GM21360 (cell line): ENCODE measurements at regions not wholly inside any gene's neighbourhood (a gene's known extent, or its start where the extent isn't known, plus 50 kb on each side); places are given as distances from the start of the nearest gene placed in this dataset.

Experiments
- ATAC-seq: cut with Tn5 transposase; IDR thresholded peaks from one replicate; pipeline ENCODE4 v1.9.1; 2021; ENCODE audit warnings: mild to moderate bottlenecking, moderate library complexity; ENCODE audit not compliant: unreplicated experiment

DNA sequence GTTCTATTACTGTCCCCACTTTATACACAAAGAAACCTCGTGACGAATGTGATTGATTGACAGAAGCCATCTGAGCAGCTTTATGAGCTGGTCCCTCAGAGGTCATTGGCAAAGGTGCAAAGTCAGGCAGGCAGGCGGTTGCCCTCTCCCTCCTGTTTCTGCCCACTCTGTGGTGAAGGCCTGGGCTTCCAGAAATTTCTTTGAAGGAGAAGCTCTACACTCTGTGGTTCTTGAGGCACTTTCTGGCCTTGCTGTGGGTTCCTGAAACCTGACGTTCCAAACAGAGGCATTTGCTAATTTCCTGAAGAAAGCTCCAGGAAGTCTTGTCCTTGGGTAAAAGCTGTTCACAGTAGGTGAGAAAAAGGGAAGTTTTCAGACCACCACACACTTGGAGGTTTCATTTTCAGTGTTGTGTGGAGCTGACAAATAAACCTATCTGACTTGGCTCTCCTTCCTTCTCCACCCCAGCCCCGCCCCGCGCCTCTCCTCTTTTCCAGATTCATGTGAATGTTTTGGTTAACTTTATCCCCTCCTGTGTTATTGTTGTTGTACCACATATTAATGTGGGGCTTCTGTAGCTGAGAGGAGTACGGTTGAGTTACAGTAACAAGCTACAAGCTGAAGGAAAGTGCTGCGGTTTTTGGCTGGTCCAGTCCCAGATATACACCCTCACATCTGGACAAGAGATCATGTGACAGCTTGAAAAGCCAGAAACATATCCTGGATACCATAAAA, 274.1 kb downstream of the CLIC5 start:
- ATAC-seq: no peak

DNA sequence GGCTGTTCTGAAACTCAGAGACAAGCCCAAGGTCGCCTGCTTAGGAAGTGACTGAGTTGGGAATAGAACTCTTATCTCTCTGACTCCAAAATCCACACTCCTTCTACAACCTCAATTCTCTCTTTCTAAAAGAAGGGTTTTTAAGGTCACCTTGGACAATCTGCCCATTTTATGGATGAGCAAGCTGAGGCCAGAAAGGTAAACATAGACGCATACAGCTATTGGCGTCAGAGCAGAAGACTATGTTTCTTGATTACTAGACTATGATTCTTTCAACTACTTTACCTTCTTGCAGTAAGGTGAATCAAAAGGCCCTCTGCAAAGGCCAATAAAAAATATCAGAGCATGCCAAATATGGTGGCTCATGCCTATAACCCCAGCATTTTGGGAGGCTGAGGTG, 276.6 kb downstream of the CLIC5 start:
- no peak for ATAC-seq

DNA sequence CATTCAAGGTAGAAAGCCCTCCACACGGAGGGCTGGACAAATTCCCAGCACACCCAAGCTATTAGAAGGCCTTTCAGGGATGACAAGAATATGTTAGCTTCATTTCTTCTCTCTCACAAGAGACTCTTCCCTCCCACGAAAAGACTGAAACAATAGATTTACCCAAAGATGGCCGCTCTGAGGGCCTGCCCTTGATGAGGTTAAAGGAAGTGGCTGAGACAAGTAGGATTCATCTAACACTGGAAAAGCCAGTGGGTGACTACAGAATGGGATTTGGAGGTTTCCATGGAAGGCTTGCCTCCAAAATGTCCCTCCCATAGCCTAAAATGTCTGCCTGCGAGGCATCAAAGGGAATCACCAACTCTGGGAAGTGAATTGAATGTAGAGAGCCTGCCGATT, 277.6 kb downstream of the CLIC5 start:
- ATAC-seq: no peak

DNA sequence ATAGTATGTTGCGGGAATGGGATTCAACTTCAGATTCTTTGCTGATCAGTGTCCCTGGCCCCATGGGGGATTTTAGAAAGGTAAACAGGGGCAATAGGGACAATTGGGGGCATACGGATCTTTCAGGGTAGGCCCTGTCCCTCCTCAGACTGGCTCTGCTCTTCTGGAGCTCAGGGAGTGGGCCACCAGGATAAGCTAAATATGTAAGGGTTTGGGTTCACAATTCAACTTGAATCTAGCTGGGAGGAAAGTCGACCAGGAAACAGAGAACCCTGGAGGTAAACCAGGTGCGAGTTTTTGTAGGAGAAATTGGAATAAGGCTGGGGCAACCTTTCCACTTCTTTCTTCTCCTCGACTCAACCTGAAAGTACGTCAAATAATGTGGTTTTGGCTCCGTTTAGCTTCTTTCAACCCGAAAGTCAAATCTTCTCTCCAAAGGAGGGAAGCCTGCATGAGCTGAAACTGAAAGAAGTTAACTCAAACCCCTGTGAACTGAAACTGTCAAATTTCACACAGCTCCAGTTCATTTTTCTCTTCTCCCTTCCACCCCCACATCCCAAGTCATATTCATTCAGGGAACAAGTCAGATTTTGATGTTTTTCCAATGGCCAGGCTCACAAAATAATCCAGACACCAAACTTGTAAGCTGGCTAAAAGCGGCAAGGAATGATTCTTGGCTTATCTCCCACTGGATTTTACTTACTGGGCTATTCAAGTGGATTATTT, 278.2 kb downstream of the CLIC5 start:
- ATAC-seq: peak; percentile 70

DNA sequence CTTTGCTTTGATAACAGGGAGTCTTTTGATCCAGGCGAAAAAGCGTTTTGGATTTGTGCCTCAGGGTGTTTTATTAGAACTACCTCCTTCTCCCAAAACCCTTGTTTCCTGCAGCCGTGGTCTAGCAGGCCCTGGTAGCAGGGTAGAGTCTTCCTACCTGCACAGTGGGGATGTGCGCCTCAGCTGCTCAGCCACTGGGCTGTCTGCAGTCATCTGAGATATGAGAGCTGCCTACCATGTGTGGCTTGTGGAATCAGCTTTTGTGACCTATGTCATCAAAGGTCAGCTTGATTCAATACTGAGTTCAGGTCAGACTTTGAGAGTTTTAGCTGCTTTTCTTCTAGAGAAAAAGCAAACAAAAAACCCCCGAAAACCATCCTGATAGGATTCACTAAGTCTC, 279.5 kb downstream of the CLIC5 start:
- ATAC-seq: no peak

DNA sequence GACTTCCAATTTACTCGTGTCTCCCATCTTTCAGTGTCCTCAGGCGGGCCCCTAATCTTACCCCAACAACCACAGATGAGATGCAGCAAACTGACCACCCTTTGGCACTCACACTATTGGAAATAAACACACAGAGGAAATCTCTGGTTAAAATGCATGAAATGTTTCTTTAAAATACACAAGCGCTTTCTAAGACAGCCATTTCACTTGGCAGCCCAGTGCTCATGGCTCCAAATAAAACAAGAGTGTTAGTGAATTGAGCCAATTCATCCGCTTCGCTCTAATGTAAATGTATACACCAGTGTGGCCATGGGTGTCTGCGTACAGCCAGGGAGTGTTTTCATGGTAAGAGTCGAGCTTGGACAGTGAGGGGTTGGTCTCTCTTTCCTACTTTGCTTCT, 282.9 kb downstream of the CLIC5 start:
- no peak for ATAC-seq

- ATAC-seq: no peak
Observed at GRCh38 chr6:45730232-45730631, 285.4 kb downstream of the CLIC5 start.

GRCh38 chr6:45728674-45729073, 287.0 kb downstream of the CLIC5 start:
- ATAC-seq: no peak

- no peak for ATAC-seq
Observed at GRCh38 chr6:45727819-45728449, 287.7 kb downstream of the CLIC5 start.

DNA sequence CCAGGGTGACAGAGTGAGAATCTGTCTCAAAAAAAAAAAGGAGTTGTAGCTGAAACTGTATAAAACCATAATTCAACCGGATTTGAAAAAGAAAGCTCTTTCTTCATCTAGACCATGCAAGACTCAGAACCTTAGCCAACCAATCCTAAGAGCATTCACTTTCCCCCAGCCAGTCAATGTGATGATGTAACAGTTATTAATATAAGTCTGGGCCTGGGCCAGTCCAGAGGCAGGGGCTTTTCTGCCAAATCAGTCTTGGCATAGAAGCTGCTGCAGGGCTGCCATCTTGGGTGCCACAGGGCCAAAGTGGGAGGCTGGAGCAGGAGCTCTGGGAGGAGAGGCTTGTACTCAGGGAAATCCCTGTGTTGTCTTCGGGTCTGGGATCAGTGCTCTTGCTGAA, 288.4 kb downstream of the CLIC5 start:
- no peak for ATAC-seq

GRCh38 chr6:45726444-45726843, 289.2 kb downstream of the CLIC5 start:
- no peak for ATAC-seq

DNA sequence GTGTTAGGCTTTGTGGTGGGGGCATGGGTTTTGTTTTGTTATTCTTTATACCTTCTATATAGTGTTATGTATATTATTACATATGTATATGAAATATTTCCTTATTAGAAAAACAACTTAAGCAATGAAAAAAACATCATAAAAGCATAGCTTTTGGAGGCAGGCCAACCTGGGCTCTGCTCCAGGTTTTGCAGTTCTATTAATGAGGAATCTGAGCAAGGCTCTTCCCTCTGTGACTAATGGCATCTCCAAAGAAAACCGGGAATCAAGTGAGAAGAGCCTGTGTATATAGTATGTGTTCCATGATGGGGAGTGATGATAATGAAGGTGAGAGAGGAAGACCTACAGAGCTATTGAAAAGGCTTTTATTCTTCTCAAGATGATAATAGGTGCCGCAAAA, 291.1 kb downstream of the CLIC5 start:
- ATAC-seq: no peak

DNA sequence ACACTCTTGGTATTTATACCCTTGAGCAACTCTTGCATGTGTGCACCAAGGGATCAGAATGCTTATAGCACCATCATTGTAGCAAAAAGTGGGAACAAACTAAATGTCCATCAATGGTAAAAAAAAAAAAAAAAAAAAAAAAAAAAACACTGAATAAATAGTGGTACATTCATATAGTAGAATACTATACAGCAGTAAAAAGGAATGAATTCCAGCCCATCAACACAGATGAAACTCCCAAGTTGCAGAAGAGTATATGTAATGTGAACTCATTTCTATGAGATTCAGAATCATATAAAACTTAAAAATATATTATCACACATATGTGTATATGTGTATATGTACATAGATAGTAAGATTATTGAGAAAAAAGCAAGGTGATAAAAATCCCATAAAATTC, 291.6 kb downstream of the CLIC5 start:
- no peak for ATAC-seq

- ATAC-seq: no peak
Observed at GRCh38 chr6:45722876-45723275, 292.8 kb downstream of the CLIC5 start.

GRCh38 chr6:45721665-45722064, 294.0 kb downstream of the CLIC5 start:
- no peak for ATAC-seq

- no peak for ATAC-seq
Observed at GRCh38 chr6:45718871-45719270, 296.8 kb downstream of the CLIC5 start.

DNA sequence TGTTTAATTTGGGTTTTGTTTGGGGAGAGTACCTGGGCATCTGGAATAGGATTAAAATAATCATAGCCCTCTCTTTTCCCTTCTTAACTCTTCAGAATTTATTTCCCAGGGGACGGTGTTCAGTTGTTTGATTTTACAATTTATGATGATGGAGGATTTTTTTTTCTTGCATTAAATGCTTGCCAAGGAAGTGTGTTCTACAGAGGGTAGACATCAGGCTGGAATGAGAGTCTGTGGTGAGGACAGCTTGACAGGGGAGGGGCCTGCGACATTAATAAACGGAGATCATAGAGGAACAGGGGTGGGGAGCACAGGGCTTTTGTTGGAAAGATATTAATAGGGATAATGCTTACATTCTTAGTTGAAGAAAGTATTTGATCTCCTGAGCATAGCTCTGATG, 297.5 kb downstream of the CLIC5 start:
- no peak for ATAC-seq

DNA sequence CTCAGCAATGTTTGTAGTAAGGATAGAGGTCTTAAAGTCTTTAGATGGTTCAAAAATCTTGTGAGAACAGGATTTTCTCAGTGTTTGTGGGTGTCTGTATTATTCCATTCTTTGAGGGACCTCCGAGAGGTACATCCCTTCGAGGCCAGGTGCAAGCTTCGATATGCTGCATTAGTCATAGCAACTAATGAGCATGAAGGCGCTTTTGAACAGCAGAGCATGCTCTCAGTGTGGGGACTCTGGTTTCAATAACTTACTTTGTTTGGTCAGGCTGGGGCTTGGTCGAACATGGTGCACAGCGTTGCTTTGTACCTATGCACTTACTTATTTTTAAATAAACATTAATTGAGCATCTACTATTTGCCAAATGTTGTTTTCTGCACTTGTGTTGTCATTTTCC, 297.9 kb downstream of the CLIC5 start:
- no peak for ATAC-seq

DNA sequence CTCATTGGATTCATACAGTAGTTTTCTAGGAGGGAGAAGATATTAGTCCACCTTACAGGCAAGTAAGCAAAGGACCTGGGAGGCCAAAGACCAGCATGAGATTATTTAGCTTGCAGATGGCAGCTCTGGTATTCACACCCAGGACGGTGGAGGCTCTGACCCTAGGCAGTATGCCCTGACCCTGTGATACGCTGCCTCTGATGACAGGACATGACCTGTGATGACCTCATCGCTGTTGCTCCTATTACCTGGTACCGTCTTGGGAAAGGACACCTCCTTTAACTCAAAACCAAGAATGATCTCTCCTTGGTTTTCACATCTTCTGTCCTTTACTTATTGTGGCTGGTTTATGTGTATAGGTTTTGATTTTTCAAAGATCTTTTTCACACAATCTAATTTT, 298.6 kb downstream of the CLIC5 start:
- no peak for ATAC-seq

DNA sequence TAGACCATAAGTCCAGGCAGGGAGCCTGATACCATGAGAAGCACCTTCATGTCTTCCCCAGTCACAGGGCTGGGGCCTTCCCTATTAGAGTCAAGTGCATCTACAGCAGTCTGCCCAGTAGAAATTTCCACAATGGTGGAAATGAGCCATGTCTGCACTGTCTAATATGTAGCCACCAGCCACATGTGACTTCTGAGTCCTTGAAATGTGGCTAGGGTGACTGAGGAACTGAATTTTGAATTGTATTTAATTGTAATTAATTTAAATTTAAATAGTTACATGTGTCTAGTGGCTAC, 300.2 kb downstream of the CLIC5 start:
- ATAC-seq: no peak

DNA sequence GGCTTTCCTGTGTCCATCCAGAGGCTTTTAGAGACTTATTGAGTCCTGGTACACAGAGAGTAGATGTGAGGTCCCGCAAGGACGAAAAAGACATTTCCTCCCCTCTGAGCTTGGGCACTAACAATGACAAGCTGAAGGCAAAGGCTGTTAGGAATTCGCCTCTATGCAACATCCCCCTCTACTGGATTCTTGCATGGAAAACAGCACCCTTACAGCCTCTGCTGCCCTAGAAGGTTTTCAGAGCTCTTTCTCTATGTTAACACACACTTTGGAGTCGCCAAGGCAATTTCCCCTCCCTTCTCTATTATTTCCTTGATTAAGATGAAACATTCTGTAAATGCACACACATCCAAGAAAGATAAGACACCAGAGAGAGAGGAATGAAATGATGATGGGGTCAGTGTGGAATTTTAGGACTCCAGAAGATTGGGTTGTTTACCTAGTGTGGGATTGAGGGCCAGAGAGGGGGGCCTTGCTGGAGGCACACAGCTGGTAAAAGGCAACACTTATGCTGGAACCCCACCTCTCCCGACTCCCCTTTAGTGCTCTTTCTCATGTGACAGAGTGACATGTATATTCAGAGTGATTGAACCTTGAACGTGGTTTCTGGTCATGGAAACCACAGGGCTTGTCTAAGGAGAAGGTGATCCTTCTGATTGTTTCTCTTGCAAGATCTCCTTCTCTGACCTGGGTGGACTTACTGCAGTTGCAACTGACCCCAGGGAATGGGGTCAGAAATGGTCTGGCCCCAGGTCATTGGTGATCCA, 300.7 kb downstream of the CLIC5 start:
- no peak for ATAC-seq
